Stimulated activated naive CD8-positive, alpha-beta T cell treated with anti-CD3 and anti-CD28 coated beads, Interleukin-15, amount 100 ng/mL, for 72 hours (primary cell): ENCODE measurements at regions not wholly inside any gene's neighbourhood (a gene's known extent, or its start where the extent isn't known, plus 50 kb on each side); places are given as distances from the start of the nearest gene placed in this dataset.

Source experiments
- ATAC-seq: fragments of 150-1000 bp; cut with Tn5 transposase; 2 replicates; pipeline ENCODE4 v1.10.0; 2021; ENCODE audit warnings: mild to moderate bottlenecking, moderate library complexity
- DNase-seq, 2 donors: peaks; one replicate each; pipeline ENCODE4 v3.0.0; 2021 to 2022
- H3K27ac Mint-ChIP-seq, 2 donors: one replicate each; pipeline ENCODE4 v1.8.0; 2022; ENCODE audit warnings: mild to moderate bottlenecking in 2 of 2, mixed read lengths in 2 of 2, moderate library complexity in 2 of 2
- H3K27me3 Mint-ChIP-seq: one replicate; pipeline ENCODE4 v1.8.0; 2022; ENCODE audit warnings: mixed read lengths
- H3K4me1 Mint-ChIP-seq: one replicate; pipeline ENCODE4 v1.8.0; 2022; ENCODE audit warnings: mild to moderate bottlenecking, mixed read lengths
- H3K4me3 Mint-ChIP-seq, 2 donors: one replicate each; pipeline ENCODE4 v1.8.0; 2022; ENCODE audit warnings: mild to moderate bottlenecking in 2 of 2, mixed read lengths in 2 of 2, moderate library complexity in 1 of 2
- H3K9me3 Mint-ChIP-seq, 2 donors: one replicate each; pipeline ENCODE4 v1.8.0; 2022; ENCODE audit warnings: mixed read lengths in 2 of 2

GRCh38 chr7:28309704-28310459 lies 102.4 kb upstream of the CREB5 start:
- no peak for DNase-seq
- H3K4me3 Mint-ChIP-seq: no peak overlapping the region
- H3K4me1 Mint-ChIP-seq: no peaks in the 10 kb centered on the region
- H3K27ac Mint-ChIP-seq: no peak overlapping the region
- ATAC-seq: no peak
- H3K9me3 Mint-ChIP-seq: no peaks in the 10 kb centered on the region
- peaks cover 54% of the 10 kb centered on the region for H3K27me3 Mint-ChIP-seq

- ATAC-seq: no peak
- Mint-ChIP-seq H3K4me3 (no peak overlapping the region), H3K4me1 (peaks cover 3% of the 10 kb centered on the region), H3K9me3 (no peaks in the 10 kb centered on the region), H3K27ac (no peak overlapping the region), H3K27me3 (peaks cover 53% of the 10 kb centered on the region)
- DNase-seq: no peak
These were observed 101.9 kb upstream of the CREB5 start for GRCh38 chr7:28310460-28310848.

- Mint-ChIP-seq H3K4me1 (peaks cover 12% of the 10 kb centered on the region), H3K27ac (no peak overlapping the region), H3K4me3 (no peak overlapping the region), H3K9me3 (no peaks in the 10 kb centered on the region), H3K27me3 (peaks cover 62% of the 10 kb centered on the region)
- DNase-seq (no peak), ATAC-seq (no peak)
These were observed 100.6 kb upstream of the CREB5 start for GRCh38 chr7:28311670-28312069.

DNA sequence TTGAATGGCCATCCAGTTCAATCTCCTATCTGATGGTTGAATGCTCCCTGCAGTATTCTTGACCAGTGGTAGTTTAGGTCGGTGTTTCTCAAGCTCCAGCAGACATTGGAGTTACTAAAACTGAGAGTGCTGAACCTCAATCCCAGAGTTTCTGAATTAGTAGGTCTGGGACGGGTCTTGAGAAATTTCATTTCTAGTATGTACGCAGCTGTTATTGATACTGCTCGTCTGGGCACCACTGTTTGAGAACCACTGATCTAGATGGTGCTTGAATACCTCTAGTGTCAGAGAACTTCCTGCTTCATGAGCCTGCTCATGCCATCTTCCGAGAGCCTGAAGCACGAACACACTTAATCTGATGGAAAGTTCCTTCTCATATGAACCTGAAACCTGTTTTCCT lies 99.4 kb upstream of the CREB5 start:
- DNase-seq (no peak), ATAC-seq (no peak)
- no peaks in the 10 kb centered on the region for H3K9me3 Mint-ChIP-seq
- peaks cover 62% of the 10 kb centered on the region for H3K27me3 Mint-ChIP-seq
- no peak overlapping the region for H3K27ac Mint-ChIP-seq
- no peak overlapping the region for H3K4me3 Mint-ChIP-seq
- H3K4me1 Mint-ChIP-seq: peaks cover 12% of the 10 kb centered on the region

DNA sequence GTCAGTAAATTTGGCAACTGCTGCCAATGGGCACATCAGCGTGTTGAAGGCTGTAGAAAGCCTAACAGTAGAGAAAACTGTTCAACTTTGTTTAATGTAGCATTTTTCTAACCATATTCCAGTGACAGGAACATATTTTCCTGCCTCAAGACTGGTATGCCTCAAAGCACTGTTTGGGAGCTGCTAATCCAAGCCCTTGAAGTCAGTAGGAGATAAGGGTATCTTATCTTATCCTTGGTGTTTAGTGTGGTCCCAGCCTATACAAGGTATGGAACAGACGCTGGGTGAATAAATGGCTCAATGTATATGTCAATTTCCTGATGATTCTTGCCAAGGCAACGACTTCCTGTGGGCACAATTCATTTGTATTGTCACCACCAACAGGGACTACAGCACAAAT lies 97.5 kb upstream of the CREB5 start:
- H3K27ac Mint-ChIP-seq: no peak overlapping the region
- ATAC-seq: no peak
- no peak overlapping the region for H3K4me3 Mint-ChIP-seq
- H3K27me3 Mint-ChIP-seq: peaks cover 51% of the 10 kb centered on the region
- H3K4me1 Mint-ChIP-seq: peaks cover 12% of the 10 kb centered on the region
- no peaks in the 10 kb centered on the region for H3K9me3 Mint-ChIP-seq
- DNase-seq: no peak

- H3K4me1 Mint-ChIP-seq: peaks cover 12% of the 10 kb centered on the region
These were observed 96.5 kb upstream of the CREB5 start for GRCh38 chr7:28315565-28316410.

GRCh38 chr7:28316489-28316888 lies 95.8 kb upstream of the CREB5 start:
- Mint-ChIP-seq H3K27me3 (peaks cover 46% of the 10 kb centered on the region), H3K4me1 (peaks cover 12% of the 10 kb centered on the region), H3K27ac (peak overlapping the region; percentile 9 to 52), H3K4me3 (no peak overlapping the region), H3K9me3 (no peaks in the 10 kb centered on the region)
- peak; percentile 81 for ATAC-seq
- no peak for DNase-seq

More at GRCh38 chr7:28315565-28316410, 96.5 kb upstream of the CREB5 start:
- peaks cover 48% of the 10 kb centered on the region for H3K27me3 Mint-ChIP-seq
- H3K4me3 Mint-ChIP-seq: no peak overlapping the region
- H3K9me3 Mint-ChIP-seq: no peaks in the 10 kb centered on the region
- H3K27ac Mint-ChIP-seq: peak overlapping the region in 1 of 2 donors; percentile 9
- DNase-seq (no peak), ATAC-seq (no peak)

- peak; percentile 40 for ATAC-seq
- Mint-ChIP-seq H3K27ac (no peak overlapping the region), H3K4me3 (no peak overlapping the region), H3K27me3 (peaks cover 29% of the 10 kb centered on the region), H3K9me3 (no peaks in the 10 kb centered on the region), H3K4me1 (peaks cover 12% of the 10 kb centered on the region)
- no peak for DNase-seq
These were observed 94.1 kb upstream of the CREB5 start for GRCh38 chr7:28318101-28318762.

- no peak for DNase-seq
These were observed 88.5 kb upstream of the CREB5 start for GRCh38 chr7:28323833-28324232.

GRCh38 chr7:28328146-28328545 lies 84.2 kb upstream of the CREB5 start:
- ATAC-seq (peak; percentile 63), DNase-seq (no peak)
- peaks cover 41% of the 10 kb centered on the region for H3K4me1 Mint-ChIP-seq
- H3K9me3 Mint-ChIP-seq: no peaks in the 10 kb centered on the region
- no peak overlapping the region for H3K27ac Mint-ChIP-seq
- no peak overlapping the region for H3K4me3 Mint-ChIP-seq
- no peaks in the 10 kb centered on the region for H3K27me3 Mint-ChIP-seq

More at GRCh38 chr7:28323833-28324232, 88.5 kb upstream of the CREB5 start:
- ATAC-seq: no peak
- Mint-ChIP-seq H3K4me1 (peaks cover 10% of the 10 kb centered on the region), H3K27me3 (no peaks in the 10 kb centered on the region), H3K27ac (no peak overlapping the region), H3K9me3 (no peaks in the 10 kb centered on the region), H3K4me3 (no peak overlapping the region)

- H3K27ac Mint-ChIP-seq: no peak overlapping the region
- no peaks in the 10 kb centered on the region for H3K27me3 Mint-ChIP-seq
- no peak for DNase-seq
- ATAC-seq: peak; percentile 67
- peaks cover 6% of the 10 kb centered on the region in 2 donors for H3K9me3 Mint-ChIP-seq
- no peak overlapping the region for H3K4me3 Mint-ChIP-seq
- H3K4me1 Mint-ChIP-seq: peaks cover 41% of the 10 kb centered on the region
These were observed 83.3 kb upstream of the CREB5 start for GRCh38 chr7:28328822-28329660.

DNA sequence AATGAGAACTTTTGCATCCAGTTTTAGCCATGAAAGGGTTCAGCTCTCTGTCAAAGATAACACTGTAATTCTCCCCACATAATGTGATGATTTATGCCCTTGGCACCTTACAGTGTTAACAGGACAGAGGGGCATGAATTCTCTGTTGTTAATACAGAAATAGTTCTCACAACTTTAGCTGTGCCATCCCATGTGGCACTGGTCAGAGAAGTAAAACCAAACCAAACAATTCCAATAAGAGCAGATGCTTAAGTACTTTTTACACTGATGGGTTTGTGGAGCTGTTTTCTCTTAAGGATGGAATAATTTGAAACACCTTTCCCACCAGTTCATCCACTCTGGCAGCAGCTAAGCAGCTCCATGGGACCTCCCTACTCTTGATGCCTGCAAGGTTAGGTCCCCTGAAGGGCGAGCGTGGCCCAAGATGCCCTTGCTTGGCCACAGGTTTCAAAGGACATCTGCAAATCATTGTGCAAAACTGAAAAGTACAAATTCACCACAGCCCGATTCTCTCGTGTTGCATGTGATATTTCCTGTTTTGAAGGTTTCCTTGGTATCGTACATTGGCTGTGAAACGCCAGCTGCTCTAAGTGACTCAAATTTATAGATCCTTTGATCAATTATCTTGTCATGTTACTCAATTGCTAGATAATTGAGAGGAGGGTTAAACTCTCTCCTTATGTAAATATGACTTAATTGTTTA lies 82.5 kb upstream of the CREB5 start:
- ATAC-seq (peak; percentile 70), DNase-seq (peak; percentile 22 to 41)
- Mint-ChIP-seq H3K4me1 (peaks cover 41% of the 10 kb centered on the region), H3K9me3 (peaks cover 6% of the 10 kb centered on the region in 2 donors), H3K27ac (peak overlapping the region; percentile 67 to 83), H3K27me3 (no peaks in the 10 kb centered on the region), H3K4me3 (peak overlapping the region; percentile 53 to 69)

GRCh38 chr7:28330384-28331070 lies 81.8 kb upstream of the CREB5 start:
- H3K4me1 Mint-ChIP-seq: peaks cover 41% of the 10 kb centered on the region
- DNase-seq: no peak

DNA sequence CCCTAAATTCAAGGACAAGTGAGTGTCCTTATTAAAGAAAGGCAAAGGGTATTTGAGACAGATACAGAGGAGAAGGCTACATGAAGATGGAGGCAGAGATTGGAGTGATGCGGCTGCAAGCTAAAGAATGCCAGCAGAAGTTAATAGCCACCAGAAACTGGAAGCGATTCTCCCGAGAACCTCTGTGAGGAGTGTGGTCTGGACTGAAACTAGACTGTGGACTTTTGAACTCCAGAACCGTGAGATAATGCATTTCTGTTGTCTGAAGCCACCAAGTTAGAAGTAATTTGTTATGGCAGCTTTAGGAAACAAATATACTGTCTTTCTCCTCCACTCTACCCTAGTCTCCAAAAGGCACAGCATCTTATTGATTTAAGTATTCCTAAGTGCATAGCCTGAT lies 80.3 kb upstream of the CREB5 start:
- ATAC-seq (no peak), DNase-seq (no peak)
- no peak overlapping the region for H3K27ac Mint-ChIP-seq
- peaks cover 6% of the 10 kb centered on the region in 2 donors for H3K9me3 Mint-ChIP-seq
- H3K27me3 Mint-ChIP-seq: no peaks in the 10 kb centered on the region
- H3K4me3 Mint-ChIP-seq: no peak overlapping the region
- H3K4me1 Mint-ChIP-seq: peaks cover 41% of the 10 kb centered on the region

More at GRCh38 chr7:28330384-28331070, 81.8 kb upstream of the CREB5 start:
- no peaks in the 10 kb centered on the region for H3K27me3 Mint-ChIP-seq
- ATAC-seq: peak; percentile 76
- H3K27ac Mint-ChIP-seq: peak overlapping the region; percentile 67 to 83
- peaks cover 6% of the 10 kb centered on the region in 2 donors for H3K9me3 Mint-ChIP-seq
- peak overlapping the region; percentile 53 to 69 for H3K4me3 Mint-ChIP-seq
